Cardiac fibroblast (primary cell): ENCODE measurements at regions not wholly inside any gene's neighbourhood (a gene's known extent, or its start where the extent isn't known, plus 50 kb on each side); places are given as distances from the start of the nearest gene placed in this dataset.

Experiments used
- DNase-seq, 2 donors: peaks; one replicate each; pipeline versions ENCODE4 v3.0.0 to v3.0.0-alpha.2; 2010; ENCODE audit warnings: low read depth in 2 of 2
- H3K4me3 ChIP-seq, 2 donors: replicated peaks in 1 of 2; 1 replicate in 1 of 2; 2 replicates in 1 of 2; pipeline ENCODE4 v1.5.1; 2011; ENCODE audit warnings: low read depth in 2 of 2, low read length in 2 of 2, mild to moderate bottlenecking in 2 of 2, moderate library complexity in 1 of 2
- TF ChIP-seq, protein P1 (sequence below): IDR thresholded peaks from one replicate; pipeline ENCODE4 v1.5.1; 2011; ENCODE audit warnings: low read depth, mild to moderate bottlenecking, low read length, inconsistent platforms

DNA sequence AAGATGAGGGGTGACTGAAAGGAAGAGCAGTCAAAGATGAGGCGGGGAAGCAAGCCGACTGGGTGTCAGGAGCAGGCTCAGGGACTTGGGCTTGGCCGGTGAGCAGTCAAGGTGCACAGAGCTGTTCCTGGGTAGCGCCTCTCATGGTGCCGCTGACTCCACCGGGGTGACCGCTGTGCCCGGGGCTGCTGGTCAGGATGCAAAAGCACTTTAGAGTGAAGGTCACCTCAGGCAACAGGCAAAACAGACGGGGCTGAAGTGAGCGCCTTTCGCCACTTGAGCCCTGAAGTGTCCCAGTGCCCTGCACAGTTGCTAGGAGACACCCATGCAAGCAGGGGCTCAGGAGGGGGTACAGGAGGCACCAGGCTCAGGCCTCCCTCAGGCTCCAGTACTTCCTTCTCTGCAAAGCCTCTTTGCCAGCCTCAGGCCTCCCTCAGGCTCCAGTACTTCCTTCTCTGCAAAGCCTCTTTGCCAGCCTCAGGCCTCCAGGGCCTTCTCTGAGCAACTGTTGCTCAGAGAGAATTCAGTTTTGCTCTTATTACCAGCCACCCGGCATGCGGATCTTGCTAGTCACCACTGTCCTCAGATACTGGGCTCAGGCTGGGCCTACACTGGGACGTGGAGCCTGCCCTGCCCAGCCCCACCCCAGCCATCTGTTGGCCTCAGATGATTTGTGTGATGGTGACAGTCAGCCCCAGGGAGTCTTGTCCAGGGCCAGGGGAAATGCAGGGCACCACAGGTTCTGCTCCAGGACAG is 99.7 kb upstream of the IRF2BP2 start:
- TF ChIP-seq, protein P1, sequence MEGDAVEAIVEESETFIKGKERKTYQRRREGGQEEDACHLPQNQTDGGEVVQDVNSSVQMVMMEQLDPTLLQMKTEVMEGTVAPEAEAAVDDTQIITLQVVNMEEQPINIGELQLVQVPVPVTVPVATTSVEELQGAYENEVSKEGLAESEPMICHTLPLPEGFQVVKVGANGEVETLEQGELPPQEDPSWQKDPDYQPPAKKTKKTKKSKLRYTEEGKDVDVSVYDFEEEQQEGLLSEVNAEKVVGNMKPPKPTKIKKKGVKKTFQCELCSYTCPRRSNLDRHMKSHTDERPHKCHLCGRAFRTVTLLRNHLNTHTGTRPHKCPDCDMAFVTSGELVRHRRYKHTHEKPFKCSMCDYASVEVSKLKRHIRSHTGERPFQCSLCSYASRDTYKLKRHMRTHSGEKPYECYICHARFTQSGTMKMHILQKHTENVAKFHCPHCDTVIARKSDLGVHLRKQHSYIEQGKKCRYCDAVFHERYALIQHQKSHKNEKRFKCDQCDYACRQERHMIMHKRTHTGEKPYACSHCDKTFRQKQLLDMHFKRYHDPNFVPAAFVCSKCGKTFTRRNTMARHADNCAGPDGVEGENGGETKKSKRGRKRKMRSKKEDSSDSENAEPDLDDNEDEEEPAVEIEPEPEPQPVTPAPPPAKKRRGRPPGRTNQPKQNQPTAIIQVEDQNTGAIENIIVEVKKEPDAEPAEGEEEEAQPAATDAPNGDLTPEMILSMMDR = no peak
- no peak overlapping the region for H3K4me3 ChIP-seq
- no peak for DNase-seq

DNA sequence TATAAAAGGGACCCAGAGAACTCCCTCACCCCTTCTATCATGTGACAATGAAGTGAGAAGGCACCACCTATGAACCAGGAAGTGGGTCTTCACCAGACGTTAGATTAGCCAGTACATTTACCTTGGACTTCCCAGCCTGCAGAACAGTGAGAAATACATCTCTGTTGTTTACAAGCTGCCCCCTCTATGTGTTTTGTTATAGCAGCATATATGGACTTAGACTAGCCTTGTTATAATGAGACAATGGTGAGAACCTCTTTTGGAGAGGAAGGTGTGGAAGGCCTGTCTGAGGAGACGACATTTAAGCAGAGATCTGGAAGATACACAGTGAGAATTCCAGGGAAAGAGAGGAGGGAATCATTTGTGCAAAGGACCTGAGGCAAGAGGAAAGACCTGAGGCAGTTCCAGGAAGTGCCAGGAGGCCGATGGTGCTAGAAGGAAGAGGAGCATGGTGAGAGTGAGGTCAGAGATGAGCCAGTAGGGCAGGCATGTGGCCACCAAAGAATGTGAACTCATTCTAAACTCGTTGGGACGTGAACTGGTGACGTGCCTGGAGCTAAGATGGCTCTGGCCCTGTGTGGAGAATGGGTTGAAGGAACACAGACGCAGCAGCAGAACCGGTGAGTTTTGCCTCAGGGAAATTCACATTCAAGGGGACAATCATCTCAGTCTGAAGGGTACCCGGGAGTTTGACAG is 98.9 kb upstream of the IRF2BP2 start:
- peak in 1 of 2 donors; percentile 29 for DNase-seq
- H3K4me3 ChIP-seq = no peak overlapping the region
- TF ChIP-seq, protein P1 = no peak

DNA sequence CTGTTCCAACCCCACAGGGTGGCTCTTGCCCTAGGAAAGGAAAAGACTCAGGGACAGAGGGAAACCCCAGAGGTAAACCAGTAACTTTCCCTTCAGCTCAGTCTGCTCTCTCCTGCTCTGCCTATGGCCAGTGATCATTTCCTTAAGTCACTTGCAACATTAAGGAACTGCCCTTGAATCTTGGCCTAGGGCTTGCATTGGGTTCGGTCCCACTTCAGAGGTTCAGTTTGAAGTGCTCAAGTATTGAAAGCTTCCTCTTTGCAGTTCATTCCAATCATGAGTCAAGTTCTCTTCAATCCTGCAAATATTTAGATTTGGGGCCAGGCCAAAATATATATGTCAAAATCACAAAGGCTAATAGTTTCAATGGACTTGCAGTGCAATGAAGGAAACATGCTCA is 97.7 kb upstream of the IRF2BP2 start:
- TF ChIP-seq, protein P1 = no peak
- no peak overlapping the region for H3K4me3 ChIP-seq
- DNase-seq = peak; percentile 52 to 68

DNA sequence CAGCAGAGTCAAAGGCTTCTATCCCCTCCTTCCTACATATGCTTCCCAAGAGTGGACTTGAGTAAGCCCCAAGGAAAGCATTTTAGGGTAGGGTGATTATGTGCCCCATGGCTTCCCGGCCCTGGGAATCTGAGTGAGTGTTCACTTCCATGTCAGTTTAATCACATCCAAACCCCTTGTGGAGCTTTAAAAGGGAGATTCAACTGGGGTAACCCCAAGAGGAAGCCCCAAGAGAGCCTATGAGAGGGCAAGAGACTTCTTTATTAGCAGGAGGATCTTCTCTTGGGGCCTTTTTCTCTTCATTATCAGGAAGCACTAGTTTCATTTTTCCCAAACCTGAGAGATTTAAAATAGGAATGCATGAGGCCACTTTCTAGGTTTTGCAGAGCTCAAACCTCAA is 97.0 kb upstream of the IRF2BP2 start:
- TF ChIP-seq, protein P1 = no peak
- H3K4me3 ChIP-seq = no peak overlapping the region
- no peak for DNase-seq

DNA sequence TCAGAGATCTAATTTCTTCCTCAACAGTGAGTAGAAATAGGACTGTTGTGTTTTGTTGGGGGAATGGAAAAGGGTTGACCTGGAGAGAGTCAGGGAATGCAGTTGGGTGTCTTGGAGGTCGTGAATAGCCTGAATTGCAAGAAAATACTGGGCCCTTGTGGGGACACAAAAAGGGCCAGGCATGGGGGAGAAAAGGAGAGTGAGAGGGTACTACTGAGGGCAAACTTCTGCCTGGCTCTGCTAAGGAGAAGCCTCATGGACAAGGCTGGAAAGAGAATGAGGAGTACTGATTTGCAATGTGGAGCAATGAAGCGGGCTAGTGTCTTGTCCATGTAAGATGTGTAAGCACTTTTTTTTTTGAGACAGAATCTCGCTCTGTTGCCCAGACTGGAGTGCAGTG is 96.2 kb upstream of the IRF2BP2 start:
- TF ChIP-seq, protein P1 = no peak
- no peak overlapping the region for H3K4me3 ChIP-seq
- no peak for DNase-seq

DNA sequence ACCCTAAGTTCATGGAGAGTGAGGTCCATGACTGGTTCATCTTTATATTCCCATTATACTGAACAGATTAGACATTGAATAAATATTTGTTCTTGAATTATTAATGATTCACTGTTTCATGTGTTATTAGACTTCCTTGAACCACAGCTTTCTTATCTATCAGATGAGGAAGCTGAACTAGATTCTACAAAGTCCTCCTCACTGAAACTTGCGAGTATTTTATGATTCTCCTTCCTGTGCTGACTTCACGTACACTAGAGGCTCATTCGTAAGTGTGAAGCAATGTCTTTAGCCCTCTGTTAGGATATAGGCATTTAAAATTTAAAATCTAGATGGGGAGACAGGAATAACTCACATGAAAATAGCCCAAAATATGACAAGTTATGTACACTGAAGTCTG is 95.6 kb upstream of the IRF2BP2 start:
- TF ChIP-seq, protein P1 = no peak
- H3K4me3 ChIP-seq = no peak overlapping the region
- no peak for DNase-seq
